Lower leg skin (tissue), 4 donors: ENCODE measurements at regions not wholly inside any gene's neighbourhood (a gene's known extent, or its start where the extent isn't known, plus 50 kb on each side); places are given as distances from the start of the nearest gene placed in this dataset.

Experiments used
- DNase-seq, 2 donors: peaks; one replicate each; pipeline ENCODE4 v3.0.0-alpha.2; 2019; ENCODE audit warnings: low spot score in 2 of 2
- H3K4me3 ChIP-seq: fragments of 200-600 bp; sonication (generic); 2 replicates; pipeline ENCODE4 v1.5.1; 2017; ENCODE audit warnings: mild to moderate bottlenecking, low read depth; ENCODE audit not compliant: poor library complexity, severe bottlenecking
- POLR2A ChIP-seq, 2 donors: fragments of 450-650 bp; IDR thresholded peaks; one replicate each; pipeline ENCODE4 v1.6.1; 2016 to 2017; ENCODE audit warnings: antibody characterized with exemption in 2 of 2, mild to moderate bottlenecking in 1 of 2, moderate library complexity in 1 of 2
- WGBS, 2 donors: methylation state at CpG; one replicate each; pipeline ENCODE4 v1.1.5; 2018; 5-methylcytosine and 5-hydroxymethylcytosine counted together
- intact Hi-C: fragments of 100-400 bp; cut with DNase I; formaldehyde crosslinking; loops from one replicate; pipeline ENCODE4 v1.15.0; 2023; ENCODE audit warnings: low total_unique reads
- TF ChIP-seq, protein P1 (sequence below), 3 donors: fragments of 450-650 bp; IDR thresholded peaks; one replicate each; pipeline ENCODE4 v1.5.1; 2016; ENCODE audit warnings: antibody characterized with exemption in 3 of 3, mild to moderate bottlenecking in 3 of 3, moderate library complexity in 2 of 3

- intact Hi-C loops = no loop called here
- TF ChIP-seq, protein P1, sequence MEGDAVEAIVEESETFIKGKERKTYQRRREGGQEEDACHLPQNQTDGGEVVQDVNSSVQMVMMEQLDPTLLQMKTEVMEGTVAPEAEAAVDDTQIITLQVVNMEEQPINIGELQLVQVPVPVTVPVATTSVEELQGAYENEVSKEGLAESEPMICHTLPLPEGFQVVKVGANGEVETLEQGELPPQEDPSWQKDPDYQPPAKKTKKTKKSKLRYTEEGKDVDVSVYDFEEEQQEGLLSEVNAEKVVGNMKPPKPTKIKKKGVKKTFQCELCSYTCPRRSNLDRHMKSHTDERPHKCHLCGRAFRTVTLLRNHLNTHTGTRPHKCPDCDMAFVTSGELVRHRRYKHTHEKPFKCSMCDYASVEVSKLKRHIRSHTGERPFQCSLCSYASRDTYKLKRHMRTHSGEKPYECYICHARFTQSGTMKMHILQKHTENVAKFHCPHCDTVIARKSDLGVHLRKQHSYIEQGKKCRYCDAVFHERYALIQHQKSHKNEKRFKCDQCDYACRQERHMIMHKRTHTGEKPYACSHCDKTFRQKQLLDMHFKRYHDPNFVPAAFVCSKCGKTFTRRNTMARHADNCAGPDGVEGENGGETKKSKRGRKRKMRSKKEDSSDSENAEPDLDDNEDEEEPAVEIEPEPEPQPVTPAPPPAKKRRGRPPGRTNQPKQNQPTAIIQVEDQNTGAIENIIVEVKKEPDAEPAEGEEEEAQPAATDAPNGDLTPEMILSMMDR (IDR thresholded peaks at IDR 0.05) = no peak
- TF ChIP-seq POLR2A (IDR thresholded peaks at IDR 0.05) = no peak
- no peak overlapping the region for H3K4me3 ChIP-seq
- 72 to 80% methylated on average over 2 of the region's 2 CpGs for WGBS, 2 donors
- DNase-seq = no peak
These were observed 841.7 kb upstream of the FAT3 start for GRCh38 chr11:91382946-91383345.

DNA sequence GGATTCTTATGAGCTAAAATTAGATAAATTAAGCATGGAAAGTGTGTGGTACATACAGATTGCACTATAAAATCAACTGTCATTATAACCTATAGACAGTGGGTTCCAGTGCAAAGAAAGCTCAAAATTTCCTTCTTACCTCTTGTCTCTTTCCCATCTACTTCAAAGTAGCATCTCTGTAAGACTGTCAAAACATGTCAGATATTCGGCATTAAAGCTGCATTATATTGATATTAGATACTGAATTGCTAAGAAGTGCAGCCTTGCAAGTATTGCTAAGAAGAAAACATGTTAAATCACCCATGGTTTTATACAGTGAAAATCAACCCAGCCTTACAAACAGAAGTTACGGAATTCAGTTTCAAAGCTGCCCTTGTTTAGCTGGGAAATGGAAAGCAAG lies 849.8 kb upstream of the FAT3 start:
- TF ChIP-seq POLR2A (IDR thresholded peaks at IDR 0.05) = no peak
- TF ChIP-seq, protein P1 (IDR thresholded peaks at IDR 0.05) = no peak
- DNase-seq = no peak
- H3K4me3 ChIP-seq = no peak overlapping the region
- intact Hi-C loops = no loop called here
- WGBS, 2 donors = 81 to 86% methylated on average over 2 of the region's 2 CpGs

- intact Hi-C loops = no loop called here
- DNase-seq = no peak
- TF ChIP-seq, protein P1 (IDR thresholded peaks at IDR 0.05) = no peak
- H3K4me3 ChIP-seq = no peak overlapping the region
- 74 to 76% methylated on average over 4 of the region's 4 CpGs for WGBS, 2 donors
These were observed 851.1 kb upstream of the FAT3 start for GRCh38 chr11:91373497-91373896.

GRCh38 chr11:91366816-91367215 lies 857.8 kb upstream of the FAT3 start:
- no peak for DNase-seq
- TF ChIP-seq, protein P1 (IDR thresholded peaks at IDR 0.05) = no peak
- no peak for TF ChIP-seq POLR2A (IDR thresholded peaks at IDR 0.05)
- no peak overlapping the region for H3K4me3 ChIP-seq
- WGBS, 2 donors = 81 to 86% methylated on average over 6 of the region's 6 CpGs
- intact Hi-C loops = no loop called here

DNA sequence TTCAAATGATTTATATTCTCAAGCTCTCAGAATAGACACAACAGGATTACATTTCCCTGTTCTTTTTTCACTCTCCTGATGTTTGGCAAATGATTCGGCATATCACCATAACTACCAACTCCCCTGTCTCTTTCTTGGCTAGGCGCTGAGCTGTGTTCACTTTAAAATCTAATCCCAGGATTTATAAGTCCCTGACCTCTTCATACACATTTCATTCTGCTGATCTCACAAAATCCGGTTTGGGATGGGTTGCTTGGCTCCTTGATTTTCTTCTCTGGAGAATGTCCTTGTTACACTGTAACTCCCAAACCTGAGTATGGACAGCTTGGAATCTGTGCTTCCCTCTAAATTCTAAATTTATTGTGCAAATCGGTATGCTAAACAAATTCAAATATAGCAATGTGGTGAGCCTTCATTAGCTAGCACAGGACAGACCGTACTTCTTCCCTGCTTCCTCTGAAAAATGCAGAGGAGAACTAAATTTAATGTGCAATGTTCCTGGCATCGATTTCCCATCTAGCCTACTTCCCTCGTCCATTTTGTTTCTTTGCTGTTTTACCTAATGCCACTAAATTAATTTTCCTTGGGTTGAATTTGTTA lies 858.5 kb upstream of the FAT3 start:
- 75 to 76% methylated on average over 7 of the region's 7 CpGs for WGBS, 2 donors
- no peak overlapping the region for H3K4me3 ChIP-seq
- DNase-seq = no peak
- intact Hi-C loops = no loop called here
- TF ChIP-seq, protein P1 (IDR thresholded peaks at IDR 0.05) = no peak
- no peak for TF ChIP-seq POLR2A (IDR thresholded peaks at IDR 0.05)

- 68 to 71% methylated on average over 3 of the region's 3 CpGs for WGBS, 2 donors
- TF ChIP-seq, protein P1 (IDR thresholded peaks at IDR 0.05) = no peak
- TF ChIP-seq POLR2A (IDR thresholded peaks at IDR 0.05) = no peak
These were observed 873.7 kb upstream of the FAT3 start for GRCh38 chr11:91350931-91351330.

More at GRCh38 chr11:91350931-91351330, 873.7 kb upstream of the FAT3 start:
- no peak overlapping the region for H3K4me3 ChIP-seq
- DNase-seq = no peak
- intact Hi-C loops = no loop called here
